Neuronal stem cell (in vitro differentiated cells): ENCODE measurements at regions not wholly inside any gene's neighbourhood (a gene's known extent, or its start where the extent isn't known, plus 50 kb on each side); places are given as distances from the start of the nearest gene placed in this dataset.

Experiments used
- DNase-seq: peaks from one replicate; pipeline ENCODE4 v3.0.0-alpha.2; 2013; ENCODE audit warnings: low spot score
- H2AFZ ChIP-seq: one replicate; pipeline ENCODE4 v1.6.1; 2013; ENCODE audit warnings: mild to moderate bottlenecking, low read length, inconsistent platforms
- H2AK5ac ChIP-seq: 2 replicates; pipeline ENCODE4 v1.6.1; 2013; ENCODE audit warnings: low read depth, mild to moderate bottlenecking, inconsistent platforms, low read length, moderate library complexity, mixed read lengths
- H2BK120ac ChIP-seq: 2 replicates; pipeline ENCODE4 v1.6.1; 2013; ENCODE audit warnings: low read depth, mild to moderate bottlenecking, inconsistent platforms, low read length, moderate library complexity, mixed read lengths
- H2BK12ac ChIP-seq: one replicate; pipeline ENCODE4 v1.6.1; 2013; ENCODE audit warnings: low read length, inconsistent platforms
- H2BK15ac ChIP-seq: 2 replicates; pipeline ENCODE4 v1.6.1; 2013; ENCODE audit warnings: mild to moderate bottlenecking, low read length, inconsistent platforms, mixed read lengths
- H2BK5ac ChIP-seq: one replicate; pipeline ENCODE4 v1.6.1; 2013; ENCODE audit warnings: inconsistent platforms, mild to moderate bottlenecking, low read length, moderate library complexity
- H3K14ac ChIP-seq: one replicate; pipeline ENCODE4 v1.6.1; 2013; ENCODE audit warnings: low read length, inconsistent platforms
- H3K18ac ChIP-seq: 2 replicates; pipeline ENCODE4 v1.6.1; 2013; ENCODE audit warnings: low read length, inconsistent platforms
- H3K23ac ChIP-seq: 2 replicates; pipeline ENCODE4 v1.6.1; 2013; ENCODE audit warnings: low read depth, mild to moderate bottlenecking, mixed read lengths, low read length, inconsistent platforms; ENCODE audit not compliant: poor library complexity
- H3K27ac ChIP-seq: replicated peaks from 3 replicates; pipeline ENCODE4 v1.5.1; 2013; ENCODE audit warnings: low read length, inconsistent platforms
- H3K27me3 ChIP-seq, 3 experiments: 2 replicates each; pipeline ENCODE4 v1.6.1; 2013; ENCODE audit warnings: low read length in 3 of 3, mild to moderate bottlenecking in 2 of 3, inconsistent platforms in 1 of 3, low read depth in 1 of 3, mixed read lengths in 1 of 3, moderate library complexity in 1 of 3; ENCODE audit not compliant: control insufficient read depth in 3 of 3, insufficient read depth in 3 of 3
- H3K36me3 ChIP-seq, 2 donors: replicated peaks in 1 of 2; 2 replicates each; pipeline ENCODE4 v1.6.1; 2013; ENCODE audit warnings: low read length in 2 of 2; ENCODE audit not compliant: control insufficient read depth in 2 of 2, insufficient read depth in 2 of 2
- H3K4ac ChIP-seq: 2 replicates; pipeline ENCODE4 v1.6.1; 2013; ENCODE audit warnings: inconsistent platforms, mild to moderate bottlenecking, low read length, moderate library complexity
- H3K4me1 ChIP-seq, 2 donors: 1 replicate in 1 of 2; 2 replicates in 1 of 2; pipeline ENCODE4 v1.6.1; 2013; ENCODE audit warnings: low read length in 2 of 2, low read depth in 1 of 2; ENCODE audit not compliant: control insufficient read depth in 2 of 2, insufficient read depth in 1 of 2
- H3K4me2 ChIP-seq: one replicate; pipeline ENCODE4 v1.6.1; 2013; ENCODE audit warnings: mild to moderate bottlenecking, low read length, inconsistent platforms; ENCODE audit not compliant: insufficient read depth, poor library complexity, severe bottlenecking
- H3K4me3 ChIP-seq, 2 donors: 2 replicates each; pipeline ENCODE4 v1.5.1; 2013; ENCODE audit warnings: low read length in 2 of 2, mild to moderate bottlenecking in 2 of 2, inconsistent platforms in 1 of 2, moderate library complexity in 1 of 2
- H3K79me1 ChIP-seq: one replicate; pipeline ENCODE4 v1.6.1; 2013; ENCODE audit warnings: low read depth, mild to moderate bottlenecking, inconsistent platforms, low read length, moderate library complexity
- H3K9ac ChIP-seq: one replicate; pipeline ENCODE4 v1.6.1; 2013; ENCODE audit warnings: mild to moderate bottlenecking, low read depth, low read length, inconsistent platforms; ENCODE audit not compliant: poor library complexity
- H3K9me3 ChIP-seq, 2 donors: replicated peaks in 1 of 2; 2 replicates each; pipeline versions ENCODE3 to v1.6.1; 2013; ENCODE audit warnings: low read length in 2 of 2, mild to moderate bottlenecking in 2 of 2, inconsistent platforms in 1 of 2, low read depth in 1 of 2, mixed read lengths in 1 of 2, moderate library complexity in 1 of 2; ENCODE audit not compliant: control insufficient read depth in 2 of 2, insufficient read depth in 1 of 2
- H4K8ac ChIP-seq: one replicate; pipeline ENCODE4 v1.6.1; 2013; ENCODE audit warnings: low read depth, mild to moderate bottlenecking, inconsistent platforms, low read length, moderate library complexity
- H4K91ac ChIP-seq: one replicate; pipeline ENCODE4 v1.6.1; 2013; ENCODE audit warnings: low read length, low read depth, mild to moderate bottlenecking, inconsistent platforms; ENCODE audit not compliant: poor library complexity
- WGBS, 2 donors: extraction: QIAGEN DNeasy Blood & Tissue Kit; methylation state at CpG; one replicate each; pipeline ENCODE4 v1.1.7; 2013; ENCODE audit warnings: missing lambda C conversion rate in 2 of 2, mixed read lengths in 1 of 2; ENCODE audit not compliant: insufficient read length in 2 of 2, insufficient replicate concordance in 1 of 2; ENCODE audit errors: extremely low coverage in 2 of 2; 5-methylcytosine and 5-hydroxymethylcytosine counted together

- H3K18ac ChIP-seq = peak overlapping the region; percentile 67
- H4K91ac ChIP-seq = no peak overlapping the region
- H3K14ac ChIP-seq = peak overlapping the region; percentile 64
- peak overlapping the region; percentile 11 for H3K23ac ChIP-seq
- no peak overlapping the region for H2BK5ac ChIP-seq
- no peaks in the 10 kb centered on the region for H3K9me3 ChIP-seq
- no peak for DNase-seq
- H2BK15ac ChIP-seq = peak overlapping the region; percentile 65
- no peak overlapping the region for H3K4ac ChIP-seq
- H2BK120ac ChIP-seq = peak overlapping the region; percentile 32
- H3K27ac ChIP-seq = no peak overlapping the region
- no peak overlapping the region for H3K4me3 ChIP-seq
- H3K4me1 ChIP-seq = no peaks in the 10 kb centered on the region
- H3K4me2 ChIP-seq = no peak overlapping the region
- no peak overlapping the region for H2BK12ac ChIP-seq
- no peak overlapping the region for H2AFZ ChIP-seq
- no peak overlapping the region for H3K9ac ChIP-seq
- H3K79me1 ChIP-seq = no peaks in the 10 kb centered on the region
- peaks cover 0 to 3% (median 0%) of the 10 kb centered on the region in 3 experiments for H3K27me3 ChIP-seq
- H2AK5ac ChIP-seq = peak overlapping the region; percentile 34
- no CpG with 5 or more reads among the region's 28 CpGs for WGBS, 2 donors
- no peaks in the 10 kb centered on the region for H3K36me3 ChIP-seq
- H4K8ac ChIP-seq = peak overlapping the region; percentile 84
Observed at GRCh38 chr11:69911310-69912160, 92.3 kb upstream of the FGF3 start.

DNA sequence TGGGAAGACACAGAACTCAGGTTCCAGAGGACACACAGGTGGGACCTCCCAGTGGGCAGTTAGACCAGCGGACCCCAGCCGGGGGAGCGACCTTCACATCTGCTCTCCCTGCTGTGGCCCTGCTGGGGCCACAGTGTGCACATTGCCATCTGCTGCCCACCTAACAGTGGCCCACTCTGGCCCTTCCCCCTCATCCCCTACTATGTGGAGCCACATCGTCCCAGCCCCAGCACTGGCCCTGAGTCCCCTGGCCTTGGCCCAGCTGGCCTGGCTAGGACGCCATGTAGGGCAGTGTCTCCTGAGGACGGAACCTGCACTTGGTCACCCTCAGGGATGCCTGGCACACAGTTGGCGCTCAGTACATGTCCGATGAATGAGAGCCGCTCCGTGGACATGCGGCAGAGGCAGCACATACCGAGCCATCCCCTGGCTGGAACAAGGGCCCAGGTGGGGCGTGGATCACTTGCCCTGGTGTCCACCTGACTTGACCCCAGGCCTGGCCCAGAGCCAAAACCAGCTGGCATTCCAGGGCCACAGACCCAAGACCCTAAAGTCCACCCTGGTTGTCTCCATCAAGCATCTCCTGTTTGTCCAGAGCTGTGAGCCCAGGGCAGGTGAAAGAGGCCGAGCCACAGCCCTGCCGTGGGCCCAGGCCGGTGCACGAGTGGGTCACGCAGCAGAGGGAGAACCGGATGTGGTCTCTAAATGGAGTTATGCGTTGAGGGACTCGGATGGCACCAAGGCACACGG, 93.1 kb upstream of the FGF3 start:
- Histone ChIP-seq H2AFZ (no peak overlapping the region), H3K18ac (peak overlapping the region; percentile 86), H4K8ac (no peak overlapping the region), H2BK12ac (no peak overlapping the region), H2BK15ac (peak overlapping the region; percentile 70), H3K27me3 (peaks cover 0 to 3% (median 3%) of the 10 kb centered on the region in 3 experiments), H3K23ac (no peak overlapping the region), H3K4ac (no peak overlapping the region), H3K4me3 (no peak overlapping the region), H3K36me3 (no peaks in the 10 kb centered on the region), H3K27ac (no peak overlapping the region), H3K9ac (no peak overlapping the region), H2BK5ac (peak overlapping the region; percentile 11), H3K4me1 (no peaks in the 10 kb centered on the region), H2AK5ac (peak overlapping the region; percentile 98), H3K79me1 (no peaks in the 10 kb centered on the region), H3K9me3 (no peaks in the 10 kb centered on the region), H2BK120ac (no peak overlapping the region), H3K4me2 (no peak overlapping the region), H4K91ac (no peak overlapping the region), H3K14ac (no peak overlapping the region)
- DNase-seq = no peak
- WGBS, 2 donors = no CpG with 5 or more reads among the region's 22 CpGs

DNA sequence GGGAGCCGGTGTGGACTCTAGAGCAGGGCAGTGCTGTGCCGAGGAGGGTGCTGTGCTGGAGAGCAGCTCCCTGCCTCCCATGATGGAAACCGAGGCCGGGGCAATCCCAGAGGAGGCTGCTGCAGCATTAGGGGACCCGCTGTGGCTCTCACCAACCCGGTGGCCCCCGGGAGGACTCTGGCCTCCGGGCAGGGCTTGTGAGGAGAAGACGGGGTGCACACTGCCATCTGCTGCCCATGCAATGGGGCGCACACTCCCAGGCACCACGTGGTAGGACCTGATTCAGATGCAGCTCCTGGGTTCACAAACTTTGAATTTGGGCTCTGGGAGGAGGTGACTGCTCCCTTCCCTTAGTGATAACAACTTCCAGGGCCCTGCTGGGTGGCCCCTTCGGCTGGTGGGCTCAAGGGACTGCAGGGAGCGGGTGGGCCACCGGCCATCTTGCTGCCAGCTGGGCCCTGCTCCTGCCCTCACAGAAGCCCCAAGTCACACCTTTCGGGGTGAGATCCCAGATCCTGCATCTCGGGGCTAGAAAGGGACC, 93.8 kb upstream of the FGF3 start:
- Histone ChIP-seq H2BK15ac (peak overlapping the region; percentile 70), H3K18ac (peak overlapping the region; percentile 86), H3K9ac (no peak overlapping the region), H2BK120ac (no peak overlapping the region), H3K14ac (no peak overlapping the region), H2AFZ (no peak overlapping the region), H3K9me3 (no peaks in the 10 kb centered on the region), H2BK12ac (no peak overlapping the region), H3K36me3 (no peaks in the 10 kb centered on the region), H3K4ac (no peak overlapping the region), H3K4me1 (no peaks in the 10 kb centered on the region), H3K4me2 (no peak overlapping the region), H3K79me1 (no peaks in the 10 kb centered on the region), H4K8ac (no peak overlapping the region), H4K91ac (no peak overlapping the region), H3K27me3 (peaks cover 0 to 5% (median 4%) of the 10 kb centered on the region in 3 experiments), H3K23ac (no peak overlapping the region), H2AK5ac (peak overlapping the region; percentile 85), H3K27ac (no peak overlapping the region), H3K4me3 (no peak overlapping the region), H2BK5ac (no peak overlapping the region)
- DNase-seq = no peak
- no CpG with 5 or more reads among the region's 16 CpGs for WGBS, 2 donors
